NCI-H510A (cell line): ENCODE measurements at regions not wholly inside any gene's neighbourhood (a gene's known extent, or its start where the extent isn't known, plus 50 kb on each side); places are given as distances from the start of the nearest gene placed in this dataset.
A peak's percentile ranks its signal among the peaks of the same experiment; 100 is the strongest.

Experiments used
- DNase-seq: peaks from one replicate; lab custom pipeline; 2025; lab: John Stamatoyannopoulos, UW

- no peak for DNase-seq
Observed at GRCh38 chrX:43508694-43509093, 147.4 kb upstream of the MAOA start.

GRCh38 chrX:43510209-43510608 lies 145.9 kb upstream of the MAOA start:
- no peak for DNase-seq

GRCh38 chrX:43513085-43513484 lies 143.0 kb upstream of the MAOA start:
- no peak for DNase-seq

DNA sequence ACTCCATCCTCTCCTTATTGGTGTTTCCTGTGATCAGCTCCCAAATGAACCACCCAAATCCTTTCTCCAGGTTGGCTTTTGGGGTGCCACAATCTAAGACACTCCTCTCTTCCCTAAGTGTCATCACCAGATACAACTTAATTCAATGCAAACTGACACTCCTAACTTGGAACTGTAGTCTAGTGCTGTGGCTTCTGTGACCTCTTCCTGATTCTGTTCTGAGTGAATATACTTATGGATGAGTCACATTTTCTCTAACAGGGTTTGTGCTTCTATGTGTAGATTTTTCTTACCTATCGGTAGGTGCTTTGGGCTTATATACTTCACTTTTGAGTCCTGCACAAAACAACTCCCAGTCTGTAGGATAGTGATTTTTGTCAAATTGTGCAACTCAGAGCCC lies 141.3 kb upstream of the MAOA start:
- DNase-seq: no peak

DNA sequence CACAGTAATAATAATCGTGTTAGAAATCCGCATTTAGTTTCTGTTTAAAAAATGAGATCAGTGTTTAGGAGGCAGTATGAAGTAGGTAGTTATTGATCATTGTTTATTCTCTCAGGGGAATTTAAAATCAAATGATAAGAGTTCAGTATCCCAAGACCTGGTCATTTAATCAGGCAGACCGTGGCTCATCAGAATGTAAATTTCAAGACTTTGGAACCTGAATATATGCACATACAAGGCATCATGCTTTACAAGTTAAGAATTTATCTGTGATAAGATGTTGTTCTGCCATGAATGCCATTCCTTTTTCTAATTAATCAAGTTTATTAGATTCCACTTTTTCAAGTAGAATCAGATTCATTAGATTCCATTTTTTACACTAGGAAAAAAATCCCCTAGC lies 133.5 kb upstream of the MAOA start:
- no peak for DNase-seq

DNA sequence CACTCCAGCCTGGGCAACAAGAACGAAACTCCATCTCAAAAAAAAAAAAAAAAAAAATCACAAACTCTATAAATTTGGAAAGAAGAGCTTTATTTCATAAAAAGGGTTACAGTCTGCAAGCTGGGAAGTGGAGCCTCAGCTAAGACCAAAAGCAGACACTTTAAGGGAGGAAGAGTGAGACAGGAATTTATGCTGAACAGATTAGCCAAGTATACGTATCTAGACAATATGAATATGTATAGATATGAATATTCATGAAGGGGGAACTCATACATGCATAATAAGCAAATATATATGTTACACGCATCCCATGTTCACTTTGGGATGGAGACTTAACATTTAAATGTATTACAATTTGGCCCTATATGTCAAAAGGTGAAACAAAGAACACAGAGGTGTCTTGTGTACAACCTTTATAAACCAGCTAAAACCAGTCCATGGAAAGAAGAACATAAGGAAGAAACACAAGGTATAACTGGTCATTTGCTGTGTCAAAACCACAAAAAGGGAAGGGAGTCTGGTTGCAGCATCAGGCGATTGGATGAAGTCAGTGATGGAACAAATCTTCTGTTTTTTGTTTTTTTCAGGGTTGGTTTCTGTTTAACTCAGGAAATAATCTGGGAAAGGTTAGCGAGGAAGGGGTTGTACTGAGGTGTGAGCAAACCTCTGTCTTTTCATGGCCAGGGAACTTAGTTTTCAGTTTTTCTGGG lies 130.0 kb upstream of the MAOA start:
- DNase-seq: no peak

DNA sequence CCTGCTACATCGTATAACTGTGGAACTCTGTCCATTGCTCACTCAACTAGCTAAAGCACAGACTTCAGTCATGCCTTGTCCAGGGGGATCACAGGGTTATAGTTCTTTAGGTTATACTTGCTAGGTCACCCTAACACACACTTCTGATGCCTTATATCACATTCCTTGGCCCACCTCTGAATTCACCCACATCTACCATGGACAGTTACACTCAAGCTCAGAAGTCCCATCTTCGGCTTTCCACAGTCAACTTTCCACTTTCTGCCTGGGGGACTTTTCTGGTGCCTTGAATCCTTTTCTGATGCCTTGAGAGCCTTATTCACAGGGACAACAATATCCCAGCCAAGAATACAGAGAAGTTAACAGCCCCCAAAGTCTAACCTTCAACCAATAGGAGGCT lies 129.2 kb upstream of the MAOA start:
- no peak for DNase-seq

DNA sequence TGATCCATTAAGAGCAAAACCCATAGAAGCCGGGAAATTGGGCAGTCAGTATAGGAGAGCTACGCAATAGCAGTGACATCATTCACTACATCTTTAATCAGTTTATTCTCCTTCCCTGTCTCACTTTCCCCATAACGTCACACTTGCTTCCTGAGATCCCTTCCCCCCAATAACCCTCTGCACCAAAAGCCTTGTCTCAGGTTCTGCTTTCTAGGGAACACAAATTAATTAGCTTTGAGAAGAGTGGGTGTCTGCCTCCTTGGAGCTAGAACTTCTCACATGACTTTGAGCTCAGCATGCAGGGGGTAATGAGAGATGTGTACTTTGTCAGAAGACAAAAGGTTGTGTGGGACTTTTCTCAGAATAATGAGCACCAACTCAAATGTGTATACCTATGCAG lies 128.3 kb upstream of the MAOA start:
- no peak for DNase-seq

DNA sequence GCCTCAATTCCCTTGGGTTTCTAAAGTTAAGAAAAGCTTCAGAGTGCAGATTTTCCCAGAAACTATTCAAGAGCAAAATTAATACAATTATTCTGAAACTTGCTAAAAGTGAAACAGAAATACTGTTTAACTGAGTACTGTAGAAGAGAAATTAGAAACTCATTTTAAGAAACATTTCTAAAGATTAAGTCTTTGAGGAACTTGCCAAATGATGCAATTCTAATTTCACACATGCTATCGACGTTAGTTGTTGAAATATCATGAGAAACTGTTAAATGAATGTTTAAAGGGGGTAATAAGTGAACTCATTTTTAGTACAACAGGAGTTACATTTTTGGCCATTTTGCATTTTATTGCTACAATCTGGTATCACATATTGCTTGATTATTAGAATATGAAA lies 125.3 kb upstream of the MAOA start:
- no peak for DNase-seq

GRCh38 chrX:43540318-43540717 lies 115.8 kb upstream of the MAOA start:
- DNase-seq: no peak

DNA sequence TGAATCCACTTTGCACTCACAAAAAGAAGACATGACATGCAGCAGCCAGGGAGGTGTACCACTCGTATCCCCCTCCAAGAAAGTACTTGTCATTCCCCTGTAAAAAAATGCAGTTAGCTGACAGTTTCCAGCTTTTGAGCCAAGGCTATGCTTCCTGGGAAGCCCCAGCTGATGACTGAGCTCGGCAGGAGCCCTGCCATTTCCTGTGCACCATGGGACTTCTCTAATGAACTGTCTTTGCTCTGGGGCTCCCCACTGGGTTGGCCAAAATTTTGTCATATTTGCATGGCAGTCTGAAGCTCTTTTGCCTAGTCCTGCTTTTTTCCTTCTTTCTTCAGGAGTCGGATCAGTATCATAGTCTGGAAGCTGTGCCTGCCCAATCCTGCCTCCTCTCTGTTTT lies 104.5 kb upstream of the MAOA start:
- DNase-seq: no peak

- DNase-seq: no peak
Observed at GRCh38 chrX:43552156-43552555, 103.9 kb upstream of the MAOA start.

- no peak for DNase-seq
Observed at GRCh38 chrX:43552703-43553102, 103.4 kb upstream of the MAOA start.

DNA sequence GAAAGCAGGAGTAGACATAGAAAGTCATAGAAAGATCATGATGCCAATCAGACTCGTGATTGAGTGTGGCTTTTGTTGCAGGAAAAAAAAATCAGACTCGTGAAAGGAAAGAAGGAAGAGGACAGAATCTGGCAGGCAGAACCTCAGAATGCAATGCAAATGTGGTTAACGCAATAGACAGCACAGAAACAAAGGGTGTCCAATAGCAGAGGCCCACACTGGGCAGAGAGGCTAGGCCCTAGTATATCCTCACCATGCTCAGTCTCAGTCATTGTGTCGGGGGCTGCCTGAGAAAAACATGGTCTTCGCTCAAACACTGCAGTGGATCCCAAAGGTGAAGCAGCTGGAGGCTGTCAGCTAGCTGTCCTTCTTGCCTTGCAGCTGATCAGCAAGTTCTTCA lies 102.8 kb upstream of the MAOA start:
- no peak for DNase-seq

DNA sequence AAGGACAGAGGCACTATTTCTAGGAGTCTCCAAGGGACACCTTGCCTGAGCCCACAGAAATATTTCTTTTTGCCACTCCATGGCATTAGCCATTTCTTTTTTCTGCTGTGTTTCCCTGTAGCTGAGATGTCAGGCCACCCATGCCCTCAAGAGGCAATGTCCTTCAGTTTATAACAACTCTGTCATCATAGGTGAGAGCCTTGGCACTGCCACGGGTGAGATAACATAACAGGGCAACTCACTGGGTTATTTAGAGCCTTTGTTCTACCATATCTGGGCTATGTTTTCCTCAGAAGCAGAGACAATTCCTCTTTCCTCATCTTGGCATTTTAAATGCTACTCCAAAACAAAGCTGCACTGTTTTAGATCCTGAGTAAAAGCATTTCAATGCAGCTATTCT lies 99.9 kb upstream of the MAOA start:
- DNase-seq: no peak

DNA sequence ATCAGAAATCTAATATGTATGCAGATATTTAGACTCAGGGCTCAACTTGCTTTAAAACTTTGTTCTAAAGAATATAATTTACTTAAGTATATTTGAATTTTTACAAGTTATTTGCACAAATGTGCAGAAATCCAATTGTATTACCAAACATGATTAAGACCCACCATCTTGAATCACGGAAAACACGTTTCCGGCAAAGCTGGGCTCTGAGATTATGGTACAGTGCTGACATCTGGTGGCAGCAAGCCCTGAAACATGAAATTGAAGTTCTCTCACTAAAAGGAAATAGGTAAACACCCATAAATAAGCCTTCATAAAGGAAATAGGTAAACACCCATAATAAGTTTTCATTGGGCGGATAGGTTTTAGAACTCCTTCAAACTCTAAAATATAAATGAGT lies 98.3 kb upstream of the MAOA start:
- peak; percentile 2 for DNase-seq

GRCh38 chrX:43559644-43560043 lies 96.5 kb upstream of the MAOA start:
- DNase-seq: peak; percentile 29

DNA sequence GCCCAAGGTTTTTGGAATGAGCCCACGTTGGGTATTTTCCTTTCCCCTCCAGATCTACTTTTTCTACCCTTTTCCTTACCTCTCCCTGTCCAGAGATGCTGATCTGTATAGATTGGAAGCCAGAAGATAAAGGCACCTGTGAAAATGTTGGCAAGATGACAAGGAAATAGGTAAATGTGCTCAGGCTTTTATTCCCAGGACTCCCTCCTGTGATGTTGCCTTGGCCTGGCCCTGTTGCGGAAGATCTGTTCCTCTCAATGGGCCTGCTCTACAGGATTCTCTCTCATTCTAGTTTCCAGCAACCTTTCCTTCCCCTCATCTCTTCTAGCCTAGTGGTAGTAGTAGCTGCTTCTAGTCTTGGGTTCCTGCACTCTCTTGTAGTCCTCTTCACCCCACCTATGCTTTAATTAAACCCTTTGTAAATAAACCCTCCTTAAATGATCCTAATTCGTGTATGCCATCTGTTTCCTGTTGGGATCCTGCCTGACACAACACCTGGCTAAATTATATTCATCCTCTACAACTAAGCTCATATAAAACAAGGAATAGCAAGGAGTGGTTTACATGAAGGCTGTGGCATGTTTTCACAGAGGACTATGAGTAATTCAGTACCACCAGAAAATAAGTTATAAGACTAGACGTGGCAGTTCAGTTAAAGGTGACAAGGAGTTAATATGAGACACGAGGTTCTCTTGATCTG lies 95.7 kb upstream of the MAOA start:
- DNase-seq: peak; percentile 27

- no peak for DNase-seq
Observed at GRCh38 chrX:43562372-43562771, 93.7 kb upstream of the MAOA start.

- no peak for DNase-seq
Observed at GRCh38 chrX:43564953-43565352, 91.1 kb upstream of the MAOA start.

- DNase-seq: no peak
Observed at GRCh38 chrX:43566170-43566569, 89.9 kb upstream of the MAOA start.

- DNase-seq: no peak
Observed at GRCh38 chrX:43573441-43574015, 82.6 kb upstream of the MAOA start.

DNA sequence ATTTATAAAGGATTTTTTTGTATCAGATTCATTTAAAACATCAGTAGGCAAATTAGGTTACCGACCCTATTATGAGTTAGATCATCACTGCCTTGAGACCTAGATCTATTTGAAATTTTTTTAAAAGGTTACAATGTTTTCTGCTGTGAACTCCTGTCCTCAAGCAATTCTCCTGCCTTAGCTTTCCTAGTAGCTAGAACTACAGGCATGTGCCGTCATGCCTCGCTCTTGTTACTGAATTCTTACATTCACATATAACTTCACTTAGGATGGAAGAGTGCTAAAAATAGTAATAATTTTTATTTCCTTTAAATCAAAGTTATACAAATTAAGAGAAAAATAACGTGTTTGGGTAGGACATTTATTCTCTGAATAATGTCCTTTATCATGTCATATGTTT lies 75.5 kb upstream of the MAOA start:
- DNase-seq: no peak

- DNase-seq: no peak
Observed at GRCh38 chrX:43581167-43581566, 74.9 kb upstream of the MAOA start.
